HG02943 (cell line): ENCODE measurements at regions not wholly inside any gene's neighbourhood (a gene's known extent, or its start where the extent isn't known, plus 50 kb on each side); places are given as distances from the start of the nearest gene placed in this dataset.

Source experiments
- ATAC-seq: cut with Tn5 transposase; IDR thresholded peaks from one replicate; pipeline ENCODE4 v1.9.1; 2021; ENCODE audit warnings: mild to moderate bottlenecking, low read depth, moderate library complexity; ENCODE audit not compliant: unreplicated experiment

DNA sequence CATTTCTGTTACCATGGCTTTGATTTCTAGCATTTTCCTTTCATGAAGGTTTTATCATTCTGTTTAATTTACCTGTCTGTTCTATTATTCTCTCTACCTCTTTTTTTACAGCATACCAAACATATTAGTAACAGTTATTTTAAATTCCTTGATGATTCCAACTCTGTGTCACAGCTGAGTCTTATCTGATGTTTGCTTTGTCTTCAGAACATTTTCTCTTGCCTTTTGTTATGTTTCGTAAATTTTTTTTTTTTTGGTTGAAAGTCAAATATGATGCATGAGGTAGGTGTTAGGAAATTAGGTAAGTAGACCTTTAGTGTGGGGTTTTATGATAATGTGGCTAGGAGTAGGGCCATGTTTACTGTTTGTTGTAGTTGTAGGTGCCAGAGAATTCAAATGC is 496.4 kb downstream of the FOXG1 start:
- no peak for ATAC-seq

DNA sequence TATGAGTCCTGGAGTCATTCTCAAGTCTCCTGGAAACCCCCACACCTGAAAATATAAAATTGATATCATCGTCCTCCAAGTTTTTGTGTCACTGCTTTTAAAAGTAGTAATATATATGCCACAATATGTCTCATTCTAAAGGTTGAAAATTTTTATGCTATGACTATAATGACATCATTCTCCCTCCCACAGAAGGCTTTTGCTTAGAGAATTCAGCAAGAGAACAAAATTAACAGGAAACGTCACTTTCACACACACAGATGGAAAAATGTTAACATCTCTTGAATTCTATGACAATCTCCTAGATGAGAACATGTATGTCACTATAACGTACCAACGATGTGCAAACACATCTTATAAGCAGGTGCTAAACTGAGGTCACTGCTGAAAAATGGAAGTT is 498.3 kb downstream of the FOXG1 start:
- no peak for ATAC-seq

DNA sequence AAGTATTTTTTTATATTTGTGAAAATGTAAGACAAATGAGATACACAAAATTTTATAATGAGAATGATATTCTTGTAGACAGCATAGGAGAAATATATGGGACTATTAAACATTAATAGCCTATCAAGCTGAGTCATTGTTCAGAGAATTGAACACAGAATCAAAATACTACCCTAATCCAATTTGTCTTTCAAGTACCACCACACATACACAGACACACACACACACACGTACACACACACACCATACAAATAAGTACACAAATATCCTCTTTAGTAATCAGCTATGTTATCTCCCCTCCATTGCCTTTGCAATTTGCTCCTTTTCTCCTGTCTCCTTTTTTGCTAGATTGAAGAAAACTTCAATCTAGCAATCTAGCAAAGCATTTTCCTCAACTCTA is 499.3 kb downstream of the FOXG1 start:
- no peak for ATAC-seq

DNA sequence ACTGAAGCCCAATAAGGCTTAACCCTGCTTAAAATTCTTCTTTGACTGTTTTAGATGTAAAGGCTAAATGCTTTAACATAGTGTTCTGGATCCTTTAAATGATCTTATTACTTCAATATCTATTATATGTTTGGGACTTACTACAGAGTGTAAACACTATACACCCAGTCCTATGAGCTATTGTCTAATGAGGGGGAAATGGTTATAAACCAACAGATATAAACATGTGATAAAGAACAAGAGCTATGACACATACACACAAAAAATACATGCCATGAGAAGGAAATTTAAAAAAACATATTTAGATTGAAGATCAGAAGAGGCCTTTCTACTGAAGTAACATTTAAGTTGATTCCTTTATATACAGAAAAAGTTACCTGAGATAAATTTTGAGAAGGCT is 505.1 kb downstream of the FOXG1 start:
- ATAC-seq: no peak

DNA sequence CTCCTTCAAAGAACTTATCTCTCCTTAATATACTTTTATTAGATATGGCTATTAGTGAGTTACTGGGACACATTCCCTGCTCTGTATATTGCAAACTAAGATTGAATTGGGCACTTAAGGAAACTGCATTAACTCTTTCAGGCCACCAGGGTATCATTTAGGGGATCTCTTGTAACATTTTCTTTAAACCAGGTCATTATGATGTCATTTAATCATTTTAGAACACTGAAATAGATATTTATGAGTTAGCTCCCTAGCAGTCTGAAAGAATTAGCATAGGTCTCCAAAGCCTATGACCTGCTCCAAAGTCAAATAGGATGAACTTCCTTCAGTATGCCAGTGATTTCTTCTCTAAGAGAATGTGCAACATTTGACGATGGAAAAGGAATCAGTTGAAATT is 506.9 kb downstream of the FOXG1 start:
- no peak for ATAC-seq

DNA sequence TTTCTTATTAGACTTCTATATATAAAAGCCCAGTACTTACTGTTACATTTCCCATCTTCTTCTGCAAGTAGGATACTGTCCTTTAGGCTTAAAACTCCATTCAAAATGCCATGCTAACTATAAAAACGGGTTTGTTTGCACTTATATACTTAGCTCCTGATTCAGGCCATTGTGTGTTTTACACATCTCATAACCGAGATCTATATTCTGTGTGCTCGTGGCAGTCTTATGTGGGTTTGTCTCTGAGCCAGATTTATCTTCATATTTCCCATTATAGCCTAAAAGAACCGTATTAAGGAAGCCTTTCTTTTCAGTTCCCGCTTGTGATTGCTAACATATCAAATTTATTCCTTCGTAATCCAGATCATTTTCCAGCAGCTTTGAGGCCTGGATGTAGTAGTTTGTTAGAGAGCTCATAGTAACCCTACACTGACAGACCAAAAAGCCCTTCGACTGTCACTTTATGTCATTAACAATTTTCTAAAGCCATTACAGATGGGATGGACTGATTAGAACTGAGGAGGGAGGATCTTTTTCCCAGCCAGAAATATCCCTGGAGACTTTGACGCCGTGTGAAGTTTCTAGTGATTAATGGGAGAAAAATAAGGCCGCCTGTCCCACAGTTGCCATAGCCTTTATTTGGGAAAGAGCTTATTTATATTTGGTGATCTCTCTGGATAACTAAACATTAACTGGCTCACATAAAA is 508.5 kb downstream of the FOXG1 start:
- no peak for ATAC-seq

DNA sequence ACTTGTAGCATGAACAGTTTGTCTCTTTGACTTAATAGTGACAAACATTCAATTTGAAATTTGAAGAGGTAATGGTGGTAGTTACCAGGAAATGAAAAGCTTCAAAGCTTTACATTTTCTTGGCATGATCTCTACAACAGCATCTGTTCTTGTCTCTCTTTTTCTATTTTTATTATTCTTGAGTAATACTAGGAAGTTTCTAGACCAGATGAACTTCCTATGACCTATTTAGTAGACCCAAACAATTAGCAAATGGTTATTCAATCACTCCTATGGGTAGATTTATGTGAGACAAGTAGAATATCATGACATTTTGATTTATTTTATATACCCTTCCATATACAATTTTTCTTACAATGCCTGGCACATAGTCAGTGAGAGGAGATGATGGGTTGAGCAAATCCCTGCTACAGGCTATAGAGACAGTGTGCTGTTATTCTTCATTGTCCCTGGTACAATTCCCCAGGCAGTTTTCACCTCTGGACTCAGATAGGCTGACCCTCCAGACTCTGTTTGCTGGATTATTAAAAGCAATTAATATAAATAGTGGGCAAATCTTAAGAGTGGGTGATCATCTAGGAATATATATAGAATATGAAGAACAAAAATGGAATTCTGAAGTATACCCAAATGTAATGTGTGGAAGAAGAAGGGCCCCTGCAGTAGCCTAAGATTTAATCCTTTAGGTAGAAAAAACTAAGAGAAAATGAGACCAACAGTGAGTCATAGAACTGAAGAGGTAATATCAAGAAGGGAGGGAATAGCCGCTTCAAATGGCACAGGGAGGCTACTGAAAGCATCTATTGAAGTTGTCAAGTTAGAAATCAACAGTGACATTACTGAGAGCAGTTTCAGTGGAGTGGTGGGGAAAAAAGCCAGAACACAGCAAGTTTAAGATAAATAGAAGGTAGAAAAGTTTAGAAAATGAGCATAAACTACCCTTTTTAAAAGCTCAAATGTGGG is 512.0 kb downstream of the FOXG1 start:
- ATAC-seq: no peak

DNA sequence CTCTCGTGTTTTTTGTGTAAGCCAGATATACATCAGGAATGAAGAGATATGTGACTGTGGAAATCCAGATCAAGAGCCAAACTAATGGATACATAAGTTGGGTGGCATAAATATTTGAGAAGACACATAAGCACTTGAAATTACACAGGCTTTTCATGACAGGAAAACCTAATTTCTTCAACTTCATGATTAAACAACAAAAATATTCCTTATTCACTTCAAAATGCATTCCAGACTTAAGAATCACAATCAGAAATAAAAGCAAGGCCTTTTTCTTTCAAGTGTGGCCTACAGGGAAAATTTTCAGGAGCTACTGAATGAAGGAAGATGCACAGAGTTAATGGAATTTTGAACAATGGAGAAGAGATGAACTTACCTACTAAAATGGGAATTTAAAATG is 515.6 kb downstream of the FOXG1 start:
- ATAC-seq: no peak

DNA sequence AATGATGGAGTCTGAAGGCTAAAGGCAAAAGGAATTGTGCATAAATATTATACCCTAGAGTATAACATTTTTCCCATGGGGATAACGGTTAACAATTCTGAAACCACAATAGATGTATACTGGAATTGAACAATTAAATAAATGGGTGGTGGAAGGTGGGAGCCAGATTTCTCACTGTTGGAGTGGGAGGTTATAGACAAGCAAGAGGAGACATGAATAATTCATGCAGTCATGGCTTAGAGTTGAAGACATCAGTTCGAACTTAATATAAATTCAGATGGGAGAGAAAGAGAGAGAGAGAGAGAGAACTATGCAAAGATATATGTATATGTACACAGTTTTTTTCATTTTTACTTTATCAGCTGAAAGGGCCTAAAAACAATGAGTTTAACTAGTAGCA is 523.9 kb downstream of the FOXG1 start:
- ATAC-seq: no peak

DNA sequence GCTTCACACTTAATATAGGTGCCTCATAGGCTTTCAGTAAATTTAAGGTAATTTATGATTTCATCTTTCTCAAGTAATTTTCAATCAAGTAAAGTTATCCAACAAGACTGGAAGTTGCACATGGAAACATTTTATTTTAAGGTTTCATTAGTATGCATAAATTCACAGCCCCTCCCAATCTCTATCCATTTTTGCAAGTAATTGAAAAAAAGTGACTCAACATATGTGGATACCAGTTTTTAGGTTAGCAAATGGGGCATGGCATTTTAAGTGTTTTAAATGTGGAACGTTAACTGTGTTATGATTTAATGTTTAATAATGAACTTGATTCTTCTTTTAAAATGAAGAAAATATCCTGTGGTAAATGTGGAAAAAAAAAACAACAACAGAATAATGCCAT is 532.8 kb downstream of the FOXG1 start:
- ATAC-seq: no peak

DNA sequence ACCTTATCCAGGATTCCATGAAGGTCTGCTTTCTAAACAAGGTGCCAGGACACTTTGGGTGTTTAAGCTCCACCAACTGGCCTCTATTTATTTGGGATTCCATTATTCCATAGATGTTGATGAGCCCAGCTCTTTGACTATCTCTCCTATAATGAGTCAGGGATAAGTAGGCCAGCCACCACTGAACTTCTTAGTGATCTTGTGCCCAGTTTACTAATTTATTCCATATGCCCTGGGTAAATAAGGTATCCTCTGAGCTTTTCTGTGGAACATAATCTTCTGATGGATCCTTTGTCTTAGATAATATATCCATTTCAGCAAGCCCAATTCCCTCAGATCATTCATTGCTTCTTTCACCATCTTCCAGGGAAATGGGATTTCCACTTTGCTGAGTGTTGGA is 535.0 kb downstream of the FOXG1 start:
- no peak for ATAC-seq

DNA sequence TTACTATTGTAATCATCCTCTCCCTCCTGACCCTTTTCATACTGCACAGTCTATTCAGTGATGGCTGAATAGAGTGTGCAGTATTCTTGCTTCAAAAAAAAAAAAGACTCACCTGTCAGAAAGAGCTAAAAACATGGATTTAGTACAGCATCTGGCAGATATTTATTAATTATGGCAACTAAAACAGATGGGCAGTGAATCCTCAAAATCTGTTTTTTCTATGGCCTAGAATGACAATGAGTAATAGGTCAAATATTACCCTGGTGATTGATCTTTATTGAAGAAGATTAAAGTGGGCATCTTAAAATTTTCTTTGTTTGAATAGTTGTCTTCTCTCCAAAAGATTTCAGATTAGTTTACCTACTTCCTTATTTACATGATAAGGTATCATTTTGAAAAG is 543.6 kb downstream of the FOXG1 start:
- ATAC-seq: no peak

DNA sequence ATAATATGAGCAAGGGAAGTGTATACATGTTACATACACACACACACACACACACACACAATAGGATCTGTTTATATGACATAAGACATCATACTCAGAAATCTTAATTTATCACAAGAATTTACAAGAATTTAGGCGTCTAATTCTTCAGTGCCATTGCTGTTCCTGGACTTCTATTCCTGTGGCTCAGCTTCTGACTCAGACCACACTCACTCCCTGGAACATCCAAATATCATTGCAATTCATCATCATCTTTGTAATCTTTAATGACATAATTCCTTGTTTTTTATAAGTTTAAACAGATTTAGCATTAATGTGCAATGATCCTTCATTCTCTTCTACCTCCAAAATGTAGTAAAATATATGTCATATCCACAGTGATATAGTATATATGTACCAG is 544.2 kb downstream of the FOXG1 start:
- ATAC-seq: no peak

DNA sequence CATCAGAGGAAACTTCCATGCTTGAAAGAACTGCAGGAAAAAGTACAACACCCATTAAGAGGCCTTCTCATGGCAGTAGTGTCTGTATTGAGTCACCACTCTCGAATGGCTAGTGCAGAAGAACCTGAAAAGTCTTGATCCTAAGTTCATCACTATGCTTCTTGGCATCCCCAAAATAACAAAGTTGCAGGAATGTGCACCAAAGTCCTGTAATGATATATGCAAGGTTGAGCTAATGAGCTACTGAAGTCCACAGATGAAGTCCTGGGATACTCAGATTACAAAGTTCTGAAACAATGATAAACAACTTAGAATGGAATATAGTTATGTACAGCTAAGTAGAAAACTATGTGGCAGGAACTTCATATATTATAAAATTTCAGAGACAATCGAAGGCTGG is 545.4 kb downstream of the FOXG1 start:
- no peak for ATAC-seq

DNA sequence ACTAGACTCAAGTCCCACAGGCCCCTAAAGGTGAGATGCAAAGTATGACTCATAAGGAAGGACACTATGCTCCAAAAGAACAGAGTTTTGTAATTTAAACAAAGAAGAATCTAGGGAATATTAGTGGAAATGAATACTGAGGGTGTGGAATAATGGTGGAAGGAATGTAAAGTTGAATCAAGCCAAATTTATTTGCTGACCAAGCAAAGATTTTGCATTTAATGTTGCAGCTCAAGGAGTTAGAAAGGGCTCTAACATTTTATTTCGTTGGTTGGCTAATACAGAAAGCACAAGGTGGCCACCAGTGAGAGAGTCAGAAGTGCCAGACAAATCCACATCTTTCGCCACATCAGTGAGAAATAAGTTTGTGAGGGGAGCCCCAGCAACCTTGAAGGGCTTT is 550.3 kb downstream of the FOXG1 start:
- ATAC-seq: no peak

DNA sequence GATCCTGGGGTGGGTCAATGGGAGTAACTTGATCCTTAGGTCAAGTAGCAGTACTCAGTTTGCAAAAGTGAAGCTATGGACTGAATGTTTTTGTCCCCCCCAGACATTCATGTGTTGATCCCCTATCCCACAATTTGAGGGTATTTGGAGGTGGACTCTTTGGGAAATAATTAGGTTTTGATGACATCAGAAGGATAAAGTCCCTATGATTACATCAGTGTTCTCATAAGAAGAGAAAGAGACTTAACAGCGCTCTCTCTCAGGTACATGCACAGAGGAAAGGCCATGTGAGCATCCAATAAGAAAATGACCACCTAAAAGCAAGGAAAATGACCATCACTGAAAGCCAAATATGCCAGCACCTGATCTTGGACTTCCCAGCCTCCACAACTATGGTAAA is 550.8 kb downstream of the FOXG1 start:
- ATAC-seq: no peak

DNA sequence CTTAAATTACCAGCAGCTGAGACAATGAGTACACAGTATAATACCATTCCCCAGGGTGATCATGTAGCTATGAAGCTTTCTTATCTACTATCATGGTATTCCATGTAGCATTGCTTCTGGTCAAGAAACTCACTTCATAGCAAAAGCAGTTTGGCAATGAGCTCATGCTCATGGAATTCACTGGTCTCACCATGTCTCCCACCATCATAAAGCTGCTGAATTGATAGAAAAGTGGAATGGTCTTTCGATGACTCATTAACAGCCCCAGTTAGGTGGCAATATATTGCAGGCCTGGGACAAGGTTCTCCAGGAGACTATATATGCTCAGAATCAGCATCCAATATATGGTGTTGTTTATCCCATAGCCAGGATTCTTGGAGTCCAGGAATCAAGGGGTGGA is 553.7 kb downstream of the FOXG1 start:
- no peak for ATAC-seq

DNA sequence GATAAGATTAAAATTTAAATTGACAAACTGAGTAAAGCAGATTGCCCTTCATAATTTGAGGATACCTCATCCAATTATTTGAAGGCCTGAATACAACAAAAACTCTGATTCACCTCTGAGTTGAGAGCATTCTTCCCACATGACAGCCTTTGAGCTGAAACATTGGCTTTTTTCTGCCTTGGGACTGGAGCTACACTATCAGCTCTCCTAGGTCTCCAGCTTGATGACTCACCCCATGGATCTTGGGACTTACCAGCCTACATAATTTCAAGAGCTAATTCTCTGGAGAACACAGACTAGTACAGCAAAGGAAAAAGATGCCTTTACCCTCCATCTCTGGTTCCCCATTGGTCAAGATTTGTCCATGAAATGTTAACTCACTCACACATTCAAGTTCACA is 555.1 kb downstream of the FOXG1 start:
- no peak for ATAC-seq

DNA sequence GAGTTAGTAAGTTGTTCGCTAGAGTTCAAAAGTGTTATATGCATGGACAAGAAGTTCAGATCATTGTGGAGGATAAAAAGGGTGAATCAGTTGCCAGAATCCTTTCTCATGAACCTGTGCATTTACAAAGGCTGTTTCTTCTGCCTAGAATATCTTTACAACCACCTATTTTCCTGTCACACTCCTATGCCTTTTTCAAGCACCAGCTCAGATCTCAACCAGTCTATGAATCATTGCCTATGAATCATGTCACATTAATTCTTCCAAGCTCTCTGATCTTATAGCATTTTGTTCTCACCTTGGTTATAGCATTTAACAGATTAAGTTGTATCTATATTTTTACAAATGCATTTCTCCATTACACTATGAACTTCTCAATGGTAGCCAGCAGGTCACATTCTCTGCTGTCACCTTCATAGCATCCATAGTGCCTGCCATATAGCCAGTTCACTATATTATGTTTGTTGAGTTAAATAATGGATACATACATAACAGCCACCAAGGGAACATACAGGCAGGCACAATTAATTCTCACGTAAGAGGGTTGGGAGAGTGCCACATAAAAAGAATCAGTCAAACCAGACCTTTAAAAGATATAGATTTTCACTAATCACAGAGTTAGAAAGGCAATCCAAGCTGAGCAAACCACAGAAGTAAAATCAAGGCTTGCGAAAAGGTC is 573.0 kb downstream of the FOXG1 start:
- no peak for ATAC-seq

DNA sequence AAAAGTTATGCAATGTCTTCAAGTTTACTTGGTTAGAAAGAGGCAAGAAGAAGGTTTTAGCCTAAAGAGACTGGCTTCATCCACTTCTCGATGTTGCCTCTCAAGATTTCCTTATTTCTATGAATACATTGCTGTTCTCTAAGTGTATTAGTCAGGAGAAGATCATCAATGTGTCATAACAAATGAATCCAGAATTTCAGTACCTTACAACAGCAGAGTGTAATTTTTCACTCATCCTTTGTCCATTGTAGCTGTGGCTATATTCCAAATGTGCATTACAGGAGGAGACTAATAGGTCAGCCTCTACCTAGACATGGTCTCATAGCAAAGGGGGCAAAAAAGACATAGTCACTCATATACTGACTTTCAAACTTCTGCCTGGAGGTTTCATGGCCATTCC is 579.1 kb downstream of the PRKD1 start:
- ATAC-seq: no peak

DNA sequence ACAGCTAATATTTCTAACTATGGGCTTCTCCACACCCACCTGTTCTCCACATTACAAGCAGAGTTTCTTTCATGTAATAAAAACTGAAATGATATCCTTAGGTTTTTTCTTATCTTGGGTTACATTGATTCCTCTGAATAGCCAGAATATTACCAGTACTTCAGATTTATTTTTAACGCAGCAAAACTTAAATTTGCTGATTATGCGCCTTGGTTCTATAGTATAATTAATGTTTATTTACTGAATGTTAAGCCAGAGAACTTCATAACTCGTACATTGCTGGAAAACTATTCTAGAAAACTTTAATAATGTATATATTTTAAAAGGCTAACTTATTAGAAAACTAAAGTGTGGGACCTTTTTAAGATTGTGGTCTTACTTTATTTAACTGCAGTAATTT is 577.2 kb downstream of the PRKD1 start:
- no peak for ATAC-seq
